ENCODE measurements at regions not wholly inside any gene's neighbourhood (a gene's known extent, or its start where the extent isn't known, plus 50 kb on each side); places are given as distances from the start of the nearest gene placed in this dataset.

GRCh38 chr10:128519581-128519980, 393.4 kb upstream of the MKI67 start:
- TF ChIP-seq EZH2 (IDR thresholded peaks at IDR 0.05; ENCODE audit: borderline replicate concordance, low read depth, low read length, severe bottlenecking) (no peak), CTCF (IDR thresholded peaks at IDR 0.05; ENCODE audit: borderline replicate concordance, extremely low read depth, low read length, poor library complexity, severe bottlenecking) (no peak)
